ENCODE measurements at regions not wholly inside any gene's neighbourhood (a gene's known extent, or its start where the extent isn't known, plus 50 kb on each side); places are given as distances from the start of the nearest gene placed in this dataset.
A peak's percentile ranks its signal among the peaks of the same experiment; 100 is the strongest.
"Not testable (repeated sequence)": the region's sequence is repeated elsewhere in the genome, so short reads cannot be mapped to it uniquely, and the experiment has no call there.

DNA sequence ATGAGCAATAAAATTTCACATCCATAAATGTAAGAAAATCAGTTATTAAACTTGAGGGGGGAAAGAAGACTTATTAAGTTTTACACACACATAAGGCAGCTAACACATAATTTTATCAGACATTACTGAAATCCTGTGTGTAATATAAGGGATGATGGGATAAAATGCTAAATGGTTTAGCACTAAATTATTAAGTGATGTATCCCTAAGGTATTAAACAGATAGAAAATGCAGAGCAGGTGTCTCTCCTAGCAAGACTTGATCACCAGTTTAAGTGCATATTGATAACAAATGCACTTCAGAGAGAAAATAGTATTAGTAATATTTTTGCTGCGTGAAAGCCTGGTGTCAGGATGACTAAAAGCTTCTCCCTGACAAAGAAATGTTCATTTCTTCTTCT is 172.8 kb upstream of the ZFP64 start:
- no peak for DNase-seq

DNA sequence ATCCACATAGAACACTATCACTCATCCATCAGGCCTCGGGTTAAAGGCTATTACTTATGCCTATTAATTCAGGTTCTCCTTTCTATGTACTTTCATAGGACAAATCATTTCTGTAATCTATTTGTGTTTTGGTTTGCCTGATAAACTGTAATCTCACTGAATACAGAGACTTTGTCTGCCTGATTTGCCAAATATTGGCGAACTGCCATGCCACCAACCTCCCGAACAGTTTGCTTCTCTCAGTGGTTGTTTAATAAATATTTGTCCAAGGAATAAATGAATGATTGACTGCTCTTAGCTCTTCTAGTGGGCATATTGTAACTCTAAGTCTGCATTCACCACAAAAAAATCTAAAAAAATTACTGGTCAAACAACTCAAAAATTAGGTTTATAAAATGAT is 170.1 kb upstream of the ZFP64 start:
- no peak for DNase-seq

DNA sequence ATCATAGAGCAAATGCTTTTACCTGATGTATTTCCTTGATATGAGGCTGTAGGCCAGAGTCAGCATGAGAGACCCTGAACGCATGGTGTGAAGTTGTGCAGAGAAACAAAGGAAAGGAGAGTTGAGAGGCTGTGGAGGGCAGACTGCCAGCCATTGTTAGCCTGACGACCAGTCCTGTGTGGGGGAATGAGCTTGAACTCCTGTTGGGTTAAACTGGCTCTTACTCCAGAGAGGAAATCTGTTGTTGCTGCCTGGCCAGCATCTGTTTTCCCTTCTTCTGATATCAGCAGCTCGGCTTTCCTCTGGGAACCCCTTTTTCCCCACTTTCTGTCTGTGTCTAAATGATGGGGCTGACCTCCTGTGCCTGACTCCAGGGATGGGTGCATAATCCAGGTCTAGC is 158.2 kb upstream of the ZFP64 start:
- DNase-seq, result no peak

DNA sequence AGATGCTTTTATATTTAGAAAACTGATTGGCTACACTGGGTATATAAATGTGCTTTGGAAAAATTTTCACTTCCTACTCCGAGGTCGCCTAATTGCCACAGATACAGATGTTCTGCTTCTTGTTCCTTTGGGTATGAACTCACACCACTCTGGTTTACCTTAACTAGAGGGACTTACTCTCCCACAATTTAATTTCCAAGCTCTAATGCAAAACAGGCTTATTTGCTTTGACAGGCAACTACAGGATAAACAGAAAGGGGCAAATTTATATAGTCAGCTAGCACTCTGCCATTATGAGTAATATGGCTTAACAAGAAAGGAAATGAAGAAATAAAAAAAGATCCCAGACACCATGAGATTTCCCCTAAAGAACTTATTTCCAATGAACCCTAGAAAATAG is 156.9 kb upstream of the ZFP64 start:
- DNase-seq, result no peak

DNA sequence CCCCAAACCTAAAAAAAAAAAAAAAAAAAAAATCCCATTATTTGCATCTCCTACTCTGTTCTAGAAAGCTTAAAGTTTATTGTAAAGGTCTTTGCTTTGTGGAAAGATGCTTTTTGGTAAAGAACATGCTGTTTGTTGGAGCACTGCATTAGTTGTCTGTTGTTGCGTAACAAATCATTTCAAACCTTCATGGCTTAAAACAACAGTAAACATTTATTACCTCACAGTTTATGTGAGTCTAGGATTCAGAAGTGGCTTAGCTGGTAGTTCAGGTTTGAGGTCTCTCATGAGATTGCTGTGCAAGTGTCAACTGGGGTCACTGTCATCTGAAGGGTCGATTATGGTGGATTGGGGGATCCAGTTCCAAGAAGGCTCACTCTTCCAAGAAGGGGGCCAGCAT is 155.2 kb upstream of the ZFP64 start:
- DNase-seq, result no peak

DNA sequence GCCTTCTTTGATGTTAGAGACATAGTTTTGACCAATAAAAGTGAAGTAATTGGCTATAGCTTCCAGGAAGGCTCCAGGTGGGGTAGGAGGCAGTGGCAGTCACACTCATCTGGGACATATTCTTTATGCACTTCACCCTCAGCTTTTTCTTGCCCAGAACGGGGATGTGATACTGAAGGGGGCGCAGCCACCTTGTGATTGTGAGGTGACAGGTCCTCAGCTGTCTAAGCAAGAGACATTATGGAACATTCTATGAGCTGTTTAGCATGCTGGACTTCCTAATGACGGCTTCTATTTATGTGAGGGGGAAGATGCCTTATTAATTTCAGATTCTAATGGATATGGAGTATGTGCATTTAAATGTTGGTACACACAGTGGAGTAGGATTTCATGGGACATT is 151.3 kb upstream of the ZFP64 start:
- no peak for DNase-seq

DNA sequence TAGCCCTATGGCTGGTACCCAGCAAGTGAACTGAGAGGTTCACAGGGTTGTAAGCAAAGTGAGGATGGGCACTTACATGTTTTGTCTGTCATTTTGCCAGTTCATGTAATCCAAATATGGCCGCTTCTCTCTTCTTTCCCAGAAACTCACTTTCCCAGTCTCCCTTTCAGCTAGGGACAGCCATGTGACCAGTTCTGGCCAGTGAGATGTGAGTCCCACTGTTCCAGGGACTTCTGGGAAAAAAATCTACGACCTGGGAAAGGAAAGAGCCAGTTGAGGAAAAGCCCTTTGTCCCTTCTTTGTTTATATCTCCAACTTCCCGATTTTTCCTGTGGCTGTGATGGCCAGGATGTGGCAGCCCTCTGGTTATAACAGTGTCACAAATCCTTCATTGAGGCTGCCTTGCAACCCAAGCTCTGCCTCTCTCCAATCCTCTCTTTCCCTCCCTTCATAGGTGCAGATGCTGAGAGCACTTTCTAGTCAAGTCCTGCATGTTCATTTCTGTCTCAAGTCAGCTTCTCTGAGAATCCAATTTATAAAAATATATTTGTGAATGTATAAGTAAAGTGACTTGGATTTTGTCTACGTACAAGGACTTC is 148.6 kb upstream of the ZFP64 start:
- no peak for DNase-seq

DNA sequence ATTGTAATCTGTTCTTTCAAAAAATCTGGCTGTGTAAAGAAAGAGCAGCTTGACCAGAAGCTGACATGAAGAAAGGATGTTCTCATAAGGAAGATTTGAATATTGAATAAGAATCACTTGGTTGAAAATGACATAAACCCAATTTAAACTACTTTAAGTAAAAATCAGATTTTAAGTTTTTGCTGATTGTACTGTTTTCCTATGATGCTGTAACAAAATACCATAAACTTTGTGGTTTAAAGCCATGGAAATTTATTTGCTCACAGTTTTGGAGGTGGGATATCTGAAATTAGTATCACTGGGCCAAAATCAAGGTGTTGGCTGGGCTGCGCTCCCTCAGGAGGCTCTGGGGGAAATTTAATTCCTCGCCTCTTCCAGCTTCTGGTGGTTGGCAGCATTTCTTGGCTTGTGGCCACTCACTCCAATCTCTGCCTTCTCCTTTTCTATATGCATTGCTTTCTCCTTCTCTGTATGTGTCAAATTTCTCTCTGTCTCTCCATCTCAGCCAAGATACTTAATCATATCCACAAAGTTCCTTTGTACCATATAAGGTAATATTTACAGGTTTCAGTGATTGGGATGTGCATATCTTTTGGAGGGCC is 141.2 kb upstream of the ZFP64 start:
- DNase-seq, result no peak

DNA sequence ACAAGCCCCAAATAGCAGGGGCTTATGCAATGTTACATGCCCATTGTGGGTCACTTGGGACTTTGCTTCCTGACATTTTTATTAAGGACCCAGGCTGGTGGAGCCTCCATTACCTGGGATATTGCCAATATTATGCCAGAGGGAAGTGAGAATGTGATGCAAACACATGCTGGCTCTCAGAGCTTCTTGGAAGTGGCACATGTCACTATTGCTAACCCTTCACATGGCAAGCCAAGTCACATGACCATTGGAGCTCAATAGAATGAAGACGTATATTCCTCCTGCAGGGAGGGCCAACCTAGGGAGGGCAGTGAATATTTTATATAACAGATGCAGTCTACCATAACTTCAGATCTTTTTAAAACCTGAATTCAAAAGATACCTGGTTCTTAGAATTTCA is 140.7 kb upstream of the ZFP64 start:
- no peak for DNase-seq

DNA sequence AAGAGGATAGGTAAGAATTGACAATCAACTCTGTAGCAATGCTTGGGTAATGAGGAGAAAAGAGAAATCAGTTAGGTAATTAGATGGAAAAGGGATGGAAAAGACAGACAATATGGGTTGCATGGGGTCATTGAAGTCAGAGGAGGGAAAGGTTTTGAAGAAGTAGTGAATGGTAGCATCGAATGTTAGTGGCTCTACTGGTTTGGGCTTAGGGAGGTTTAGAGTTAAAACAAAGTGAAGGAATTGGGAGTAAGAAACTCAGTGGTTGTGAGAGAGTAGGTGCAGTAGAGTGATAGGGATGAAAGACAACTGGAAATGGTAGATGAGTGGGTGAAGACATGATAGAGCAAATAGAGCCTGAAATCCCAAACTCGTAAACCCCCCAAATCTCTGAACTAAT is 140.1 kb upstream of the ZFP64 start:
- DNase-seq, result no peak

DNA sequence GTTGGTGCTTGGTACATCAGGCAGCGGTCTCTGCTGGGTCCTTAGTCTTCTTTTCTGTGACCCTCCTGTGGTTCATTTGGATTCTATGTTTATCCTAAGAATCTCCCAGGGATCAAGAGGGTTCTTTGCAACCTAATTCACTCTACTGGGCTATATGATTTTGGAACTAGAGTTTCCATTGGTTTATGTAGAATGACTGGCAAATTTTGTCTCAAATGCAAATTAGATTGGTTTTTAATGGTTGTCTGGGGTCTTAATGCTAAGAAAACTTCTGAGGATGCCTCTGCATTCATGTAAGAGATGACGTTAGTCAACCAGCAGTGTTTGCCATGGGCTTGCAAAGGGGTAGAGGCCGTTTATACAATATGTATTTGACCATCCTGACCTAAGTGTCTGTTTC is 129.8 kb upstream of the ZFP64 start:
- DNase-seq, result no peak

DNA sequence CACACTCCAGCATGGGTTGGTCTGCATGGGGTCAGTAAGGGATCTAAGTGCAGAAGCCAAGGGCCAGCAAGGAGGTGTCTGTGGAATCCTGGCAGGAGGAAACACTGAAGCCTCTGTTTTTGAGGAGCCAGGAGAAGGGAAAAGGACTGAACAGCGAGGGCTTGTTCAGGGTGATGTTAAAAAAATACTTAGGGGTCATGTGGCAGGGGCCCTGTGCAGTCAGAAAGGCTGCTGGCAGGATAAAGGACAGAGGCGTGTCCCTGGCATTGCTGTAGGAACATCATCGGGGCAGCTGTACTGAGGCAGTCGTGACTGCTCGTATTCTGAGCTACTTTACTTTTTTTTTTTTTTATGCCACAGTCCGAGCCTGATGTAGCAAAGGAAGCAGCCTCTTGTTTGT is 127.1 kb upstream of the ZFP64 start:
- DNase-seq, result no peak

DNA sequence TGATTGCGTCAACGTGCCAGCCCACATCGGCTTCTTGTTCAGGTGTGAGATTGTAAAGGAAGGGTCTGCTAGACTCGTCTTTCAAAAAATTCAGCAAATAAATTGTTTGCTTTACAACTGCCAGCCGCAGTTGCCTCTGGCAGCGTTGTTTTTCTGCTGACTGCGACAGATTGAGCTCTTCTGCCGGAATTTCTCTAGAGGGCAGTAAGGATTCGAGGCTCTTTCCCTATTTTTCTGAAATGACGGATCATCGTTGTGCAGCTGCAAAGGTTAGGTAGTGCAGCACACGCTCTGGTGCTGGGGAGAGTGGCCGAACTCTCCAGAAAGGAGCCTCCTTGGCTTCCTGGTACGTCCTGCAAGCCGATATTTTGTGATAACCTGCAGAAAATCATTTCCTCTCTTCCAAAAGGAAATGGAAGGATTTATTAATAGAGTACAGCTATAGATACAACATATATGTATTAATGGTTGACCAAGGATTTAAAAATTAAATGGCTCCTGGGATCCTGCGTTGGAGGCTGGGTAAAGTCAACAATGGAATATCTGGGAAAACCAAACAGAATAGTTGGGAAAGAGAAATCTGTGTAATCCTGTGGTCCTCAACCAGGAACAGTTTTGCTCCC is 121.9 kb upstream of the ZFP64 start:
- DNase-seq, result no peak

DNA sequence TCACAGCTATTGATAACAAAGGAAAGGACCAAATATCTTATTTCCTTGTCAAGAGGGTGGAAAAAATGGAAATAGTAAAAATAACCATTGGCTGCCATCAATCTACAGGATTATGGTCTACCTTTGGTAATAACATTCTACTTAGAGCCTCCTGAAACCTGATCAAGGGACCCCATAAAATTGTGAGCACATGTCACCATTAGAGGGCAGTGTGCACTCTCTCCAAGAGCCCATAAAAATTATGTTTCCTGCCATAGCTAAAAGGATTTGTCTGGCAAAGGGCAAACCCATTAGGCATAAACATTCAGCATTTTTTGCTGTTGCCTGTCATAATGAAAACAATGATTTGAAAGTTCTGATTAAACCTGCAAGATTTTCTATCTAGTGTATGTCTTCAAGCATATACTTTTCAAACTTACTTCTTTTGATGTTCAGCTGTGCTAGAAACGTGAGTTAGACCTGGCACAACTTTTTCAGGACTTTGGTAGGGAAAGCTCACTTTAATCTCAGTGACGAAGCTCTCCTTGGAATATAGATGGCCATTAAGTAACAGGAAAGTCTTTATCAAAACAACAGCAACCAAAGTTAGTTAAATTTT is 120.7 kb upstream of the ZFP64 start:
- DNase-seq, result peak; percentile 49

DNA sequence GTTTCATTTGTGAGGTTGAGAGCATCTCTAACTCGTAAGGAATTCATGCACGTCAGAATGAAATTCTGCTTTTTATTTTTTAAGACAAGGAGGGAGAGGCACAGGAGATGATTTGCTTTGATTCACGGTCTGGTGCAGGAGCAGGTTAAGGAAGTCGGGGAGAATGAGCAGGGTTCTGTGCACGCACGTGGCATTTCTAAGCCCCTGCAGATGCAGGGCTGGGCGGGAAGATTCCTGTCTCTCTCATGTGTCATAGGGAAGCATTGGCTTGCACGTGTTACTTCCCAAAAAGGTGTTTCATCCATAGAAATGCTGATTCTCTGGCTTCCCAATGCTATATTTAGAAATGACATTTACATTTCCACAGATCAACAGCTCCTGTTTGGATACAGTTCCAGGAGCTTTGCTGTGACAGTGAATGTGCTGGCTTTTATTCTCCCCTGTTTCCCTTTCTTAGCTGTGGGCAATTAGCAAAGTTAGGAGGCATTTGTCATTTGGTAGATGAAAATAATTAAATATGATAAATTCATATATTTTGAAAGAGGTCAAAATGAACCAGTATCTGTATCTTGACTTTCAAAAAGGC is 119.7 kb upstream of the ZFP64 start:
- DNase-seq, result no peak

DNA sequence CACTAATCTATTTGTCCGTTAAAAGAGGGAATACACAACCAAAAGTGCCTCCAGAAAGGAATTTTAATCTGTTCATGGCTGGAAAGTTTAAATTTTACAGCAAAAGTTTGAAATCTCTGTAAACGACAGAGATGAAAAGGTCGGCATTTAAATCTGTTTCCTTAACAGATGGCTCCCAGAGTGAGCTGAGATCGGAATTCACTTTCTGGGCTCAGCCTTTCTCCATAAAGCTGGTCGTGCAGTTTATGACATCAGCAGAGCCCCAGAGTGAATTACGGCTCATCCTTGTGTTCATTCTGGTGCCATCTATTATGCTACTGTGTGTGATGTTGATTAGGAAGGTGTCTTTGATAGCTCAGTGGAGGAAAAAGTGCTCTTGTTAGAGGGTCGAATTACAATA is 117.6 kb upstream of the ZFP64 start:
- no peak for DNase-seq

DNA sequence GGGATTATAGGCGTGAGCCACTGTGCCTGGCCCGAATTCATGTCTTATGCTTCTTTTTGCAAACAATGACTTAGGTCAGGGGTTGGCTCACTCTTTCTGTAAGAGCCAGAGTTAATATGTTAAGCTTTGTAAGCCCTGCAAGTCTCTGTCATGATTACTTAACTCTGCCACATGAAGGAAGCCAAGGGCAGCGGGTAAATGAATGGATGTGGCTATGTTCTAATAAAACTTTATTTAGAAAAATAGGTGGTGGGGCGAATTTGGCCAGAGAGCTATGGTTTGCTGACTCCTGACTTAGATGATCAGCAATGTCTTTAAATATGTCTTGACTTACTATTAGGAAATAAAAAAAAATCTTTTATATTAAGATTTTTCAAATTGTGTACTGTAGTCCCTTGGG is 114.9 kb upstream of the ZFP64 start:
- no peak for DNase-seq

DNA sequence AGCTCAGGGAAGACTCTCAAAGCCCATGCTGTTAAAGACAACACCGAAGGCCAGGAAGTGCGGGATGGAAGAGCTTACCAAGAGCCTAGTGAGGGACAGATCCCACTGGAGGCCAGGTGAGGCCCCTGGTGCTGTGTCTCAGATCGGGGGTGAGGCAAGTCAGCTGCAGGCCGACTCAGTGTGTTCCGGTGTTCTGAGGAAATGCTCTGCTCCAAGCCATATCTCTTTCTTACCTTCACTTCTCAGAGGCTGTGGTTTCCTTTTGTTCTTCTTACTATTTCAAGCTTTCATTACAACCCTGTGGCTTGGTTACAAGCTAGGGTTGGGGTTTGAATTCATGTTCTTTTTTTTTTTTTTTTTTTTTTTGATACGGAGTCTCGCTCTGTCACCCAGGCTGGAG is 114.3 kb upstream of the ZFP64 start:
- no peak for DNase-seq

DNA sequence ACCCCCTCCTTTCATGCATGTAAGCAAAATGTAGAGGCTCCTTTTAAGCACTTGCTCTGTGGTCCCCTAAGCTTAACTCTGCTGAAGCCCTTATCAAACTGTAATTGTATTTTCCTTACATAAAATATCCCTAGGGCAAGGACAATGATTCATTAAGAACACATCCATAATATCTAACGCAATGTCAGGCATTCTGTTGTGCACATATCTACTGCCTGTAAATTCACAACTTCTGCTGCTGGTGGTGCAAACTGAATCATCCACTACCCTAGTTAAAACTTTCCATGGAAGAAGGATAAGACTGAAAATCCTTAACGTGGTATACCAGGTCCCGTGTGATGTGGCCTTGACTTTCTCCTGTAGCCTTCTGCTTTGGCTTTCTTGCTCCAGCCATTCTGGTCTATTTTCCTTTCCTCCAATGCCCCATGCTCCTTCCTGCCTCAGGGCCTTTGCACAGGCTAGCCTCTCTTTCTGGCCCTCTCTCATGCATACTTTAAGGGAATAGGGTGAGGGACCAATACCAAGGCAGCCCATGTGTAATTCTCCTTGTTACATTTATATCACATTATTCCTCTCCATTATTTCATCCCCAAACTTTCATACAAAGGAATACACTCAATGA is 113.6 kb upstream of the ZFP64 start:
- DNase-seq, result no peak

DNA sequence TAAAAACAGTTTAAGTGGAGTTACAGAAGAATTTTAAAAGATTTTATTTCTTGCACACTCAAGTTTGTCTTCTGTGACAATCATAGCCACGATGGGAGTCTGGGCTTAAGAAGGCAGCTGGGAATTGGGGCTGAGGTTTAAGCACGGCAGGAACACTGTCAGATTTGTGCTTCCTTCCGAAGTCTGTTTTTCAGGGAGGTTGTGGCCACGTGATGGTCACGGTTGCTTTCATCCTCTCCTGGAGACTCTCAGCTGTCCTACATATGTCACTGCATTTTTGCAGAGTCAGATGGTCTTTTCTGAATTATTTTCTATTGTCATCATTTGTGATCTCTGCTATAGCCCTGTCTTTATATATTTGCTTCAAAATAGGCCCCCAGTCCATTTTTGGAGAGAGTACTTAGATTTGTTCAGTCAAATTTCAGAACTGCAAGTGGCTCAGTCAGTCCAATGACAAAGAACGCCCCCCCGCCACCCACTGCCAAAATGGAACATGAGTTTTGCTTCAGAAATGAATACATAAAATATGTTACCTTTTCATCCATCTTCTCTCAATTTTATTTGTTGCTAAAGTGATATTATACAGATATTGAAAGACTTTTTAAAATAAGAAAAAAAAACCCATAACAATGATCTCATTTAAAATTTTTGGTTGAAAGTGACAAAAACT is 111.8 kb upstream of the ZFP64 start:
- DNase-seq, result no peak

DNA sequence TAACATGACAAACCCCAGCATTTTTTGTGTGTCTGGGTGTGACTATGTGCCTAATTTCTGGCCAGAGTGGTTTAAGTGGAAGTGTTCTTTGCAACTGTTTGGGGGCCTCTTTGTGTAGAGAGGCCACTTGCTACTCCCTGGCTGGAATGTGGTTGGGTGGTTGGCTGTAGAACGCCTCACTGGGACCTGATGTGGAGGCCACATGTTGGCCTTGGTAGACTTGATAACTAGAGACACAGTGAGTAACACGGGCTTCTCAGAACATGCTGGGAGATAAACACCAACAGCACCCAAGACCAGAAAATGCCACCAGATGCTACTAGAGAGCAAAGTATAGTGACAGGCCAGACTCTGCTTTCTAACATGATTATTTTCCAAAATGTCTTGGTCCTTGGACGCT is 111.2 kb upstream of the ZFP64 start:
- no peak for DNase-seq

DNA sequence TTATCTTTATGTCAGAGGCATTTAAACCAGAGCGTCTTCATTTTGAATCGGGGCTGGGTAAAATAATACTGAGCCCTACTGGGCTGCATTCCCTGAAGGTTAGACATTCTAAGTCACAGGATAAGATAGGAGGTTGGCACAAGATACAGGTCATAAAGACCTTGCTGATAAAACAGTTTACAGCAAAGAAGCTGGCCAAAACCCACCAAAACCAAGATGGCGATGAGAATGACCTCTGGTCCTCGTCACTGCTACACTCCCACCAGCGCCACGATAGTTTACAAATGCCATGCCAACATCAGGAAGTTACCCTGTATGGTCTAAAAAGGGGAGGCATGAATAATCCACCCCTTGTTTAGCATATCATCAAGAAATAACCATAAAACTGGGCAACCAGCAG is 110.5 kb upstream of the ZFP64 start:
- not testable (repeated sequence) for DNase-seq

DNA sequence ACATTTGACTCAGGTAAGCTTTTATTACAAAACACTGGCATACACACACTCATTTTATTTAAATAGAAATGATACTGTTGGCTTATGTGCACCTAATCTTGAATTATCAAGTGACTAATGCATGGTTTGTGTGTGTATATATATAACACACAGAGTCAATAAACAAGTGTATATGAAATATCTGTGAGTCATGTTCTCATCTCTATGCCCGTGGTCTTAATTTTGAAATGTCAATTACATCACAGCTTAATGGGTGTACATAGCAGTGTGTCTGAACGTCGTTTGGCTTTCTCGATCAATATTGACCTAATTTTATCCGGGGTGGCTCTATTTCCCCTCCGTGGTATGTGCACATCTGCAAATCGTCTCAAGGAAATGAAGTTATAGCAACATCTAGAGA is 104.0 kb upstream of the ZFP64 start:
- no peak for DNase-seq

Measured in RPMI8226 (cell line).